Kidney epithelial cell (primary cell): ENCODE measurements at regions not wholly inside any gene's neighbourhood (a gene's known extent, or its start where the extent isn't known, plus 50 kb on each side); places are given as distances from the start of the nearest gene placed in this dataset.

Experiments
- DNase-seq: peaks from one replicate; pipeline ENCODE4 v3.0.0-alpha.2; 2010; ENCODE audit warnings: low read depth
- H3K27me3 ChIP-seq: 2 replicates; pipeline ENCODE4 v1.6.0; 2011; ENCODE audit warnings: low read length; ENCODE audit not compliant: control insufficient read depth, insufficient read depth
- H3K36me3 ChIP-seq: 2 replicates; pipeline ENCODE4 v1.5.1; 2011; ENCODE audit warnings: low read length; ENCODE audit not compliant: control insufficient read depth, insufficient read depth
- H3K4me3 ChIP-seq: 2 replicates; pipeline ENCODE4 v1.5.1; 2011; ENCODE audit warnings: low read depth, mild to moderate bottlenecking, control low read depth, low read length
- CTCF ChIP-seq: IDR thresholded peaks from 2 replicates; pipeline ENCODE4 v1.5.1; 2011; ENCODE audit warnings: mild to moderate bottlenecking, moderate library complexity, low read length, control low read depth, inconsistent platforms; ENCODE audit not compliant: insufficient read depth, poor library complexity, severe bottlenecking

- peaks cover 78% of the 10 kb centered on the region for H3K27me3 ChIP-seq
- no peak for TF ChIP-seq CTCF
- no peak for DNase-seq
- H3K36me3 ChIP-seq = no peaks in the 10 kb centered on the region
- no peak overlapping the region for H3K4me3 ChIP-seq
Observed at GRCh38 chr7:1290026-1290678, 57.5 kb downstream of the UNCX start.

- peak; percentile 6 for TF ChIP-seq CTCF
- H3K36me3 ChIP-seq = no peaks in the 10 kb centered on the region
- H3K4me3 ChIP-seq = no peak overlapping the region
- no peak for DNase-seq
- peaks cover 77% of the 10 kb centered on the region for H3K27me3 ChIP-seq
Observed at GRCh38 chr7:1290679-1291356, 58.1 kb downstream of the UNCX start.

GRCh38 chr7:1291357-1291689 lies 58.7 kb downstream of the UNCX start:
- Histone ChIP-seq H3K36me3 (no peaks in the 10 kb centered on the region), H3K27me3 (peaks cover 82% of the 10 kb centered on the region), H3K4me3 (no peak overlapping the region)
- no peak for DNase-seq
- TF ChIP-seq CTCF = no peak

GRCh38 chr7:1291845-1292765 lies 59.4 kb downstream of the UNCX start:
- no peak for TF ChIP-seq CTCF
- no peak for DNase-seq
- Histone ChIP-seq H3K27me3 (peaks cover 89% of the 10 kb centered on the region), H3K4me3 (no peak overlapping the region), H3K36me3 (no peaks in the 10 kb centered on the region)

GRCh38 chr7:1292972-1293830 lies 60.5 kb downstream of the UNCX start:
- no peaks in the 10 kb centered on the region for H3K36me3 ChIP-seq
- peaks cover 91% of the 10 kb centered on the region for H3K27me3 ChIP-seq
- no peak for TF ChIP-seq CTCF
- no peak overlapping the region for H3K4me3 ChIP-seq
- DNase-seq = no peak
